Stomach (tissue), 4 donors: ENCODE measurements at regions not wholly inside any gene's neighbourhood (a gene's known extent, or its start where the extent isn't known, plus 50 kb on each side); places are given as distances from the start of the nearest gene placed in this dataset.

ENCODE experiments used
- POLR2A ChIP-seq, 4 donors: fragments of 450-650 bp; IDR thresholded peaks; one replicate each; pipeline ENCODE4 v1.6.1; 2016; ENCODE audit warnings: antibody characterized with exemption in 4 of 4, control low read depth in 2 of 4, mild to moderate bottlenecking in 1 of 4, moderate library complexity in 1 of 4
- TF ChIP-seq, protein P1 (sequence below), 7 experiments: fragments of 450-650 bp in 4 of 7; fragments of 200-600 bp in 3 of 7; sonication (generic) in 3 of 7; IDR thresholded peaks; one replicate each; pipeline ENCODE4 v1.5.1; 2016 to 2019; ENCODE audit warnings: antibody characterized with exemption in 7 of 7, control low read depth in 2 of 7, mild to moderate bottlenecking in 1 of 7

DNA sequence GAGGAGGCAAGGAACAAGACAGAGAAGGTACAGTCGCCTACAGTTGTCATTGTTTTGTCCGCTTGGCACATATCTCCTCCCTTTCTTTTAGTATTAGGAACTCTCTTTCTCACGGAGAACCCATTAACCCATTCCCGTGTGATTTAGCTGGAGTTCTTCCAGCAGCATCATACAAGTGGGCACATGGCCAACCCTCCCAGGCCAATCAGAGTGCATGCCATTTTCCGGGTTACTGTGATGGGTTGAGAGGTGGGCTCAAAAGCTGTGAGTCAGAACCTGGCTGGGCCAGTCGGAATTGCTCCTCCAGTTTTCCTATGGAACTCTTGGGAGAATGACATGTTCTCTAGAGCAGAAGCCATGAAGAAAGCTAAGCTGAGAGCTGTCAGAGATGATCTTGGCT is 83.1 kb upstream of the SOD1 start:
- TF ChIP-seq, protein P1, sequence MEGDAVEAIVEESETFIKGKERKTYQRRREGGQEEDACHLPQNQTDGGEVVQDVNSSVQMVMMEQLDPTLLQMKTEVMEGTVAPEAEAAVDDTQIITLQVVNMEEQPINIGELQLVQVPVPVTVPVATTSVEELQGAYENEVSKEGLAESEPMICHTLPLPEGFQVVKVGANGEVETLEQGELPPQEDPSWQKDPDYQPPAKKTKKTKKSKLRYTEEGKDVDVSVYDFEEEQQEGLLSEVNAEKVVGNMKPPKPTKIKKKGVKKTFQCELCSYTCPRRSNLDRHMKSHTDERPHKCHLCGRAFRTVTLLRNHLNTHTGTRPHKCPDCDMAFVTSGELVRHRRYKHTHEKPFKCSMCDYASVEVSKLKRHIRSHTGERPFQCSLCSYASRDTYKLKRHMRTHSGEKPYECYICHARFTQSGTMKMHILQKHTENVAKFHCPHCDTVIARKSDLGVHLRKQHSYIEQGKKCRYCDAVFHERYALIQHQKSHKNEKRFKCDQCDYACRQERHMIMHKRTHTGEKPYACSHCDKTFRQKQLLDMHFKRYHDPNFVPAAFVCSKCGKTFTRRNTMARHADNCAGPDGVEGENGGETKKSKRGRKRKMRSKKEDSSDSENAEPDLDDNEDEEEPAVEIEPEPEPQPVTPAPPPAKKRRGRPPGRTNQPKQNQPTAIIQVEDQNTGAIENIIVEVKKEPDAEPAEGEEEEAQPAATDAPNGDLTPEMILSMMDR (IDR thresholded peaks at IDR 0.05): no peak
- TF ChIP-seq POLR2A (IDR thresholded peaks at IDR 0.05): no peak
